ENCODE measurements at regions not wholly inside any gene's neighbourhood (a gene's known extent, or its start where the extent isn't known, plus 50 kb on each side); places are given as distances from the start of the nearest gene placed in this dataset.

GRCh38 chr12:38016602-38017001 is 300.0 kb upstream of the ALG10B start:
- Histone ChIP-seq H3K9me3 (ENCODE audit: low read length) (no peaks in the 10 kb centered on the region), H3K27me3 (ENCODE audit: insufficient read depth, low read length, poor library complexity, severe bottlenecking) (no peaks in the 10 kb centered on the region), H3K36me3 (ENCODE audit: insufficient read depth, low read length) (no peaks in the 10 kb centered on the region), H3K27ac (ENCODE audit: low read depth, low read length) (no peak overlapping the region), H3K4me3 (ENCODE audit: low read length) (no peak overlapping the region), H3K4me1 (ENCODE audit: insufficient read depth, low read length) (no peaks in the 10 kb centered on the region)
- peaks cover 6 to 22% (median 13%) of the 10 kb centered on the region in 5 donors for H3K9me3 Mint-ChIP-seq
- no peaks in the 10 kb centered on the region for H3K36me3 Mint-ChIP-seq
- H3K27me3 Mint-ChIP-seq: no peaks in the 10 kb centered on the region
- H3K4me3 Mint-ChIP-seq: no peak overlapping the region
- no peaks in the 10 kb centered on the region for H3K4me1 Mint-ChIP-seq
- POLR2A ChIA-PET: no interaction called here
- no peak for DNase-seq
- no peak overlapping the region for H3K27ac Mint-ChIP-seq
- CTCF ChIA-PET: no interaction called here

- CTCF ChIA-PET: no interaction called here
- Mint-ChIP-seq H3K36me3 (no peaks in the 10 kb centered on the region), H3K4me1 (no peaks in the 10 kb centered on the region), H3K27ac (no peak overlapping the region), H3K27me3 (no peaks in the 10 kb centered on the region), H3K9me3 (peaks cover 11 to 25% (median 15%) of the 10 kb centered on the region in 5 donors), H3K4me3 (no peak overlapping the region)
- H3K4me3 ChIP-seq (ENCODE audit: low read length): no peak overlapping the region
- POLR2A ChIA-PET: no interaction called here
- no peaks in the 10 kb centered on the region for H3K27me3 ChIP-seq (ENCODE audit: insufficient read depth, low read length, poor library complexity, severe bottlenecking)
- DNase-seq: no peak
- H3K9me3 ChIP-seq (ENCODE audit: low read length): no peaks in the 10 kb centered on the region
- H3K27ac ChIP-seq (ENCODE audit: low read depth, low read length): no peak overlapping the region
- H3K36me3 ChIP-seq (ENCODE audit: insufficient read depth, low read length): no peaks in the 10 kb centered on the region
- H3K4me1 ChIP-seq (ENCODE audit: insufficient read depth, low read length): no peaks in the 10 kb centered on the region
These were observed 290.7 kb upstream of the ALG10B start for GRCh38 chr12:38025916-38026315.

GRCh38 chr12:38053113-38053512 is 263.5 kb upstream of the ALG10B start:
- Mint-ChIP-seq H3K4me1 (no peaks in the 10 kb centered on the region), H3K36me3 (peaks cover 0 to 2% (median 0%) of the 10 kb centered on the region in 3 donors), H3K4me3 (no peak overlapping the region), H3K27ac (no peak overlapping the region), H3K27me3 (peaks cover 0 to 4% of the 10 kb centered on the region in 2 donors), H3K9me3 (peaks cover 17 to 44% (median 32%) of the 10 kb centered on the region in 5 donors)
- CTCF ChIA-PET: no interaction called here
- Histone ChIP-seq H3K4me1 (ENCODE audit: insufficient read depth, low read length) (no peaks in the 10 kb centered on the region), H3K9me3 (ENCODE audit: low read length) (no peaks in the 10 kb centered on the region), H3K27me3 (ENCODE audit: insufficient read depth, low read length, poor library complexity, severe bottlenecking) (no peaks in the 10 kb centered on the region), H3K36me3 (ENCODE audit: insufficient read depth, low read length) (no peaks in the 10 kb centered on the region), H3K4me3 (ENCODE audit: low read length) (no peak overlapping the region), H3K27ac (ENCODE audit: low read depth, low read length) (no peak overlapping the region)
- DNase-seq: no peak
- POLR2A ChIA-PET: no interaction called here

- Mint-ChIP-seq H3K4me1 (no peaks in the 10 kb centered on the region), H3K27ac (no peak overlapping the region), H3K4me3 (no peak overlapping the region), H3K27me3 (peaks cover 0 to 4% of the 10 kb centered on the region in 2 donors), H3K36me3 (peaks cover 0 to 2% (median 0%) of the 10 kb centered on the region in 3 donors), H3K9me3 (peaks cover 17 to 43% (median 26%) of the 10 kb centered on the region in 5 donors)
- no peaks in the 10 kb centered on the region for H3K36me3 ChIP-seq (ENCODE audit: insufficient read depth, low read length)
- H3K4me3 ChIP-seq (ENCODE audit: low read length): no peak overlapping the region
- H3K27me3 ChIP-seq (ENCODE audit: insufficient read depth, low read length, poor library complexity, severe bottlenecking): no peaks in the 10 kb centered on the region
- POLR2A ChIA-PET: no interaction called here
- CTCF ChIA-PET: no interaction called here
- H3K9me3 ChIP-seq (ENCODE audit: low read length): no peaks in the 10 kb centered on the region
- H3K27ac ChIP-seq (ENCODE audit: low read depth, low read length): no peak overlapping the region
- DNase-seq: no peak
- H3K4me1 ChIP-seq (ENCODE audit: insufficient read depth, low read length): no peaks in the 10 kb centered on the region
These were observed 262.7 kb upstream of the ALG10B start for GRCh38 chr12:38053655-38054464.

GRCh38 chr12:38056701-38057689 is 259.6 kb upstream of the ALG10B start:
- H3K4me3 ChIP-seq (ENCODE audit: low read length): no peak overlapping the region
- H3K4me1 ChIP-seq (ENCODE audit: insufficient read depth, low read length): no peaks in the 10 kb centered on the region
- no peaks in the 10 kb centered on the region for H3K27me3 ChIP-seq (ENCODE audit: insufficient read depth, low read length, poor library complexity, severe bottlenecking)
- H3K36me3 ChIP-seq (ENCODE audit: insufficient read depth, low read length): no peaks in the 10 kb centered on the region
- Mint-ChIP-seq H3K36me3 (peaks cover 0 to 2% (median 0%) of the 10 kb centered on the region in 3 donors), H3K4me3 (no peak overlapping the region), H3K9me3 (peaks cover 13 to 38% (median 18%) of the 10 kb centered on the region in 5 donors), H3K4me1 (no peaks in the 10 kb centered on the region), H3K27me3 (peaks cover 0 to 4% of the 10 kb centered on the region in 2 donors), H3K27ac (no peak overlapping the region)
- H3K9me3 ChIP-seq (ENCODE audit: low read length): no peaks in the 10 kb centered on the region
- CTCF ChIA-PET: no interaction called here
- POLR2A ChIA-PET: no interaction called here
- H3K27ac ChIP-seq (ENCODE audit: low read depth, low read length): no peak overlapping the region
- DNase-seq: no peak

GRCh38 chr12:38099686-38100085 is 216.9 kb upstream of the ALG10B start:
- ChIA-PET CTCF (no interaction called here), POLR2A (no interaction called here)
- H3K27me3 Mint-ChIP-seq: peaks cover 0 to 2% of the 10 kb centered on the region in 2 donors
- no peaks in the 10 kb centered on the region for H3K4me1 ChIP-seq (ENCODE audit: insufficient read depth, low read length)
- H3K4me3 Mint-ChIP-seq: no peak overlapping the region
- H3K4me1 Mint-ChIP-seq: no peaks in the 10 kb centered on the region
- H3K36me3 ChIP-seq (ENCODE audit: insufficient read depth, low read length): no peaks in the 10 kb centered on the region
- H3K9me3 Mint-ChIP-seq: peaks cover 5 to 18% (median 9%) of the 10 kb centered on the region in 5 donors
- no peaks in the 10 kb centered on the region for H3K27me3 ChIP-seq (ENCODE audit: insufficient read depth, low read length, poor library complexity, severe bottlenecking)
- no peak overlapping the region for H3K4me3 ChIP-seq (ENCODE audit: low read length)
- H3K27ac Mint-ChIP-seq: no peak overlapping the region
- no peak for DNase-seq
- H3K27ac ChIP-seq (ENCODE audit: low read depth, low read length): no peak overlapping the region
- no peaks in the 10 kb centered on the region for H3K9me3 ChIP-seq (ENCODE audit: low read length)
- peaks cover 0 to 2% (median 0%) of the 10 kb centered on the region in 3 donors for H3K36me3 Mint-ChIP-seq

- Histone ChIP-seq H3K27me3 (ENCODE audit: insufficient read depth, low read length, poor library complexity, severe bottlenecking) (no peaks in the 10 kb centered on the region), H3K36me3 (ENCODE audit: insufficient read depth, low read length) (no peaks in the 10 kb centered on the region), H3K27ac (ENCODE audit: low read depth, low read length) (no peak overlapping the region), H3K9me3 (ENCODE audit: low read length) (no peaks in the 10 kb centered on the region), H3K4me1 (ENCODE audit: insufficient read depth, low read length) (no peaks in the 10 kb centered on the region), H3K4me3 (ENCODE audit: low read length) (no peak overlapping the region)
- CTCF ChIA-PET: no interaction called here
- Mint-ChIP-seq H3K4me1 (no peaks in the 10 kb centered on the region), H3K27ac (no peak overlapping the region), H3K27me3 (peaks cover 0 to 2% of the 10 kb centered on the region in 2 donors), H3K4me3 (no peak overlapping the region), H3K36me3 (peaks cover 0 to 2% (median 0%) of the 10 kb centered on the region in 3 donors), H3K9me3 (peaks cover 5 to 15% (median 7%) of the 10 kb centered on the region in 5 donors)
- DNase-seq: no peak
- POLR2A ChIA-PET: no interaction called here
These were observed 214.8 kb upstream of the ALG10B start for GRCh38 chr12:38101753-38102152.

- ChIA-PET CTCF (no interaction called here), POLR2A (no interaction called here)
- no peak for DNase-seq
- Histone ChIP-seq H3K27ac (ENCODE audit: low read depth, low read length) (no peak overlapping the region), H3K4me3 (ENCODE audit: low read length) (no peak overlapping the region), H3K9me3 (ENCODE audit: low read length) (no peaks in the 10 kb centered on the region), H3K36me3 (ENCODE audit: insufficient read depth, low read length) (no peaks in the 10 kb centered on the region), H3K27me3 (ENCODE audit: insufficient read depth, low read length, poor library complexity, severe bottlenecking) (no peaks in the 10 kb centered on the region), H3K4me1 (ENCODE audit: insufficient read depth, low read length) (no peaks in the 10 kb centered on the region)
- Mint-ChIP-seq H3K9me3 (peaks cover 5 to 13% (median 7%) of the 10 kb centered on the region in 5 donors), H3K4me1 (no peaks in the 10 kb centered on the region), H3K27me3 (peaks cover 0 to 2% of the 10 kb centered on the region in 2 donors), H3K27ac (no peak overlapping the region), H3K36me3 (peaks cover 0 to 2% (median 0%) of the 10 kb centered on the region in 3 donors), H3K4me3 (no peak overlapping the region)
These were observed 214.4 kb upstream of the ALG10B start for GRCh38 chr12:38102197-38102596.
